NT2/D1 (cell line): ENCODE measurements at regions not wholly inside any gene's neighbourhood (a gene's known extent, or its start where the extent isn't known, plus 50 kb on each side); places are given as distances from the start of the nearest gene placed in this dataset.

Experiments used
- YY1 ChIP-seq: IDR thresholded peaks from 2 replicates; pipeline ENCODE4 v1.6.1; 2011; ENCODE audit not compliant: insufficient read length, insufficient read depth
- ZNF274 ChIP-seq: IDR thresholded peaks from 2 replicates; pipeline ENCODE4 v1.6.1; 2011; ENCODE audit warnings: mild to moderate bottlenecking, low read depth, low read length

- TF ChIP-seq ZNF274: no peak
- TF ChIP-seq YY1: no peak
Observed at GRCh38 chr2:120432976-120433815, 87.3 kb downstream of the INHBB start.
